HG02798 (cell line): ENCODE measurements at regions not wholly inside any gene's neighbourhood (a gene's known extent, or its start where the extent isn't known, plus 50 kb on each side); places are given as distances from the start of the nearest gene placed in this dataset.

Experiments used
- ATAC-seq: cut with Tn5 transposase; IDR thresholded peaks from one replicate; pipeline ENCODE4 v1.9.1; 2021; ENCODE audit warnings: mild to moderate bottlenecking; ENCODE audit not compliant: unreplicated experiment, poor library complexity

DNA sequence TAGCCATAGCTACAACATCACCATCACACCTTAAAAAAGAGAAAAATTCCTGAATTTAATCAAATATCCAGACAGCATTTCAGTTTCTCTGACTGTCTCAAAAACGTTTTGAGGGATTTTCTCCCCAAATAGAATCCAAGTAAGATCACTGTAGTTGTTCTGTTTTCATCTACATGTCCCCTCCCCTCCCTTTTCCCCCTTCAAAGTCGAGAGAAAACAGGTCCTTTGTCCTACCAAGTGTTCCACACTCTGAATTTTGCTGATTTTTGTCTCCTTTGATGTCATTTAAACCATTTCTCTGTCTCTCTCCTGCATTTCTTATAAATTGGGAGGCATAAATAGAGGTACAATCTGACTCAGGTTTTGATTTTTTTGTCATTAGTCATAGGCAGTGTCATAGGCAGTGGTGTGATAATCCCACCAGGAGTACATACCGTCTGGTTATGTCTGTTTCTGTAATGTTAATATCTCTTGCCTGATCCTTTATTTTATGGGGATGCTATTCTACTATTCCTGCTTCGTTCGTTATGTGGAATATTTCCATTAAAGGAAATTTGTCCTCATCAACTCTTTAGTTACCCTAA lies 348.6 kb downstream of the PTTG2 start:
- ATAC-seq = no peak

DNA sequence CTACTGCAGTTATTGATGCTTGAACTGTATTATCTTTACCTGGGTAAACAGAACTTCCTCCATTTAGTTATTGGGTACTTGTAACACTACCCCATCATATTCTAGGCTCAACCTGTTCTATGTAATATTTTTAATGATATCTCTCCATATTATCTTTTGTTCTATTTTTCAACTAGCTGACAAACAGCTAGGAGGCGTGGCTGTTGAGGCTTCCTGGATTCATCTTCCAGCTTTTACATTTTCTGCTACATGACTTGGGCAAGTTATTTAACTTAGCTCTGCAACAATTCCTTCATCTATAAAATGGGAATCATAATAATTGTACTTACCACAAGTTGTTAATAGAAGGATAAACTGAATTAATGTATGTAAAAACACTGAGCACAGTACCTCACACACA lies 349.3 kb downstream of the PTTG2 start:
- no peak for ATAC-seq

DNA sequence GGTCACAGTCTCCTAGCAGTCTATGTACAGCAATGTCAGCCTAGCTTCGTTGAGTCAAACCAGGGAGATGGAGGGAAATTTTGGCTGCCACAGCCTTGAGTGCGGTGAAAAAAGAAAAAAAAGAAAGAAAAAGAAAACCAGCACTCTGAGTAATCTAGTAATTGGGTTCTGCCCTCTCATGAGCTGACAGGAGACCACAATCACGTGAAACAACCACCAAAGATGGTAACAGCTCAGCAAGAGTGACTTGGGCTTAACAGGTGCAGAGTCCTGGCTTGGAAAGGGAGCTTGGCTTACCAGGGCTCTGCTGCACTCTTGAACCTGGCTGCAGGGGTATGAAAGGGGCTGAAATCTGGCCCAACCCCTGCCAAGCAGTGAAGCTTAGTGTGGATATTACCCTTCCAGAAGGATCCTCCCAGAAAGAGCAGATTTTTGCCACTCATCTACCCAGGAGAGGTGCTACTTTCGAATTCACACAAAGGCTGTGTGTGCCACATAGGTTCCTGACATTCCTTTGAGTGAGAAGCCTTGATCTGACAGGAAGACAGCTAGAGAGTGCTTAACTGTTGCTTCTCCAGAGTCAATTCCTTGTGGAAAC lies 350.3 kb downstream of the PTTG2 start:
- peak; percentile 94 for ATAC-seq

DNA sequence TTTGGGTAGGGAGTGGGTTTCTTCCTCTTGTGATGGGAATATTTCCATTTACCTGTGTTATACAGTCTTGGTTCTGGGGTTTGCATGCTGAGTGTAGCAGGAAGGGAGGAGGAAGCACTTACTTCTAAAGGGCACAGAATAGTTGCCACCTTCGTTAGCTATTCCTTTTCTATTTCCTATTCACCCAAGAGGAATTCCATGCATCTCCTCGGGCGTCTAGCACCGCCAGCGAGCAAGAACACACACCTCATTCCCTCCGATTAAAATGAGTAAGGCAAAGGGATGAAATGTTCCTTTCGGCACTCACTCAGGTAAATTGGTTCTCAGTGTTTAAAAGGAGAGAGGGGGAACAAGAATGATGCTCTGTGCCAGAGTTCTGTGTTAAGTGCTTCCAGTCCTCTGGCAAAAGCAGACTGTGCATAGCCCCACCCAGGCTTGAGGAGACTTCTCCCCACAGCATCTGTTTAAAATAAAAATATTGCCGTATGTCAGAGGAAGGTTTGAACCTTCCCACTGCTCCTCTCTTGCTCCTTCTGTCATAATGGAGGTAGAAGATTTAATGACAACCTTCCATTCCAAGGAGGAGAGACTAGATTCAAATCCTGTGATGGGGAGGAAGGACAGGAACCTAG lies 351.4 kb downstream of the PTTG2 start:
- no peak for ATAC-seq

DNA sequence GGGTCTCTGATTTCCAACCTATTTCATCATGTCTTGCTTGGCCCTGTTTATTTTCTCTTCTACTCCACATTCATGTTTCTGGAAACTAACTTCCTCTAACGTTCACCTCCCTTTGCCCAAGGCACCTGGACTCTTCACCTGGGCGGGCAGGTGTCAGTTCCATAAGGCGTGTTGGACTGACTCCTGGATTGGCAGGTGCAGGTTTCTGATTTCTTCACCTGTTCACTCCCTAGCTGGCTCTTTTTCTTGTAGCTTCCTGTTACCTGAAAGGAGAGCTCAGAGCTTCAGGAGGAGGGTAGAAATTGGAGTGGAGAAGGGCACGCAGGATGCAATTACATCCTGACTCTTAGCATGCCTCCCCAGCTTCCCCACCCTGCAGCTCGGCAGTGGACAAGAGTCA lies 350.8 kb upstream of the KLF3 start:
- ATAC-seq = no peak

DNA sequence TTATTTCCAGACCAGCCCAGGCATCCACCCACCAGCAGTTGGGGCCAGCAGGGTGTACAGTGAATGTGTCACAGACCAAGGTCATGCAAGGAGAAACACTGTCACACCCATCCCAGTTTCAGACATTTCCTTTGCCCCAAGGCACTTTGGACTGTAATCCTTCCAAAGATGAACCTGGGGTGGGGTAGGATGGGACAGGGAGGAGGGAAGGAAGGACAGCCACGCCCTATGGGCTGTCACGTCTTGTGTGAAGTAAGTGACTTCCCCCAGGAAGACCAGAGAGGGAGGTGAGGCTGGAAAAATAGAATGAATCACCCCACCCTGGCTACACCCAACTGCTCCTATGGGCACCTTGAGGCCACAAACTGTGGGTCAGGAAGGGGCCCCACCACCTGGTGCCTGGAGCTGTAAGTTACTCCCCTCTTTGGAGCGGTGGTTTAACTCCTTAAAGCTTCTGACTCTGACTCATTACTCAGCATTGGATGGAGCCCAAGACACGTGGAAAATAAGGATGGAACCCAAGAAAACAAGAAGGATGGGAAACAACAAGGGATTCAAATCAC lies 349.9 kb upstream of the KLF3 start:
- no peak for ATAC-seq

DNA sequence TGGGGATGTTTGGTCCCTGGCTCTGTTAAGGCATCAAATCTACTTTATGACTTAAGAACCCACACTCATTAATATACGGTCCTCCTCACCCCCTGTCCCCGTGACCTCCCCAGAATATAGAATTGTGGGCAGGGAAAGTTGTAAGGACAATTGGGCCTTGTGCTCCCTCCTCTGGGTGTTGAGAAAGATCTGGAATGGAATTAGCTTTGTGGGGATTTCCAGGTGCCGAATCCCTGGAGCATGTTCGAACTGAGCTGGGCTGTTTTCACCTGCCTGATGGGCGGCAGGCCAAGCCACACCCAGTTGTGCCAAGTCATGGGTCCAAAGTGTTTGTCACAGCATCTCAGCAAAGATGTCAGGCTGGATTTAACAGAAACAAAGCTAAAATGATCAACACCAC lies 349.3 kb upstream of the KLF3 start:
- no peak for ATAC-seq

DNA sequence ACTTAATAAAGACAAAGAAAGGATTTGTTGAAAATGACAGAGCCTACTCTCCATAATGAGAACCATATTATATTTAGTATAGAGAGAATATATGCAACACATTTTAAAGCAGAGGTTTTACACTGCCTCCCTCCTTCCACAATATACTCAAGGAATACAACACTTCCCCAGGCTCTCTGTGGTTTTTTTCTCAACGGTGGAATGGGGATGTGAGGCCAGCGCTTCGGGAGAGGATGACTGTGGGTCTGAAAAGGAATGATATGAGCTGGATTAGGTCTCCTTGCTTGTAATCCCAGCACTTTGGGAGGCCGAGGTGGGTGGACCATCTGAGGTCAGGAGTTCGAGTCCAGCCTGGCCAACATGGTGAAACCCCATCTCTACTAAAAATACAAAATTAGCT lies 348.7 kb upstream of the KLF3 start:
- ATAC-seq = no peak

DNA sequence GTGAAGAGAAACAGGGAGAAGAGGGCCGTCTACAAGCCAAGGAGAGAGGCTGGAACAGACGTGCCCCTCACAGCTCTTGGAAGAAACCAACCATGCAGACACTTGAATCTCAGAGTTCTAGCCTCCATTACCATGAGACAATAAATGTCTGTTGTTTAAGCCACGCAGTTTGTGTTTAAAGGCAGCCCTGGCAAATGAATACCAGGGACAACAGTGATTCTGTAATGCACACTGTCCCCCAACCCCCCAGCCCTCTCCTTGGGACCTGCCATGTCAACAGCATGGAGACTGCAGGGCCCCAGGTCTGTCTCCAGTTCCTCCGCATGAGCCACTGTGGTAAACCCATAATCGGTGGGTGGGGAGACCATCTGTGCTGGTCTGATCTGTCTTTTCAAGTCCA lies 348.0 kb upstream of the KLF3 start:
- ATAC-seq = no peak

DNA sequence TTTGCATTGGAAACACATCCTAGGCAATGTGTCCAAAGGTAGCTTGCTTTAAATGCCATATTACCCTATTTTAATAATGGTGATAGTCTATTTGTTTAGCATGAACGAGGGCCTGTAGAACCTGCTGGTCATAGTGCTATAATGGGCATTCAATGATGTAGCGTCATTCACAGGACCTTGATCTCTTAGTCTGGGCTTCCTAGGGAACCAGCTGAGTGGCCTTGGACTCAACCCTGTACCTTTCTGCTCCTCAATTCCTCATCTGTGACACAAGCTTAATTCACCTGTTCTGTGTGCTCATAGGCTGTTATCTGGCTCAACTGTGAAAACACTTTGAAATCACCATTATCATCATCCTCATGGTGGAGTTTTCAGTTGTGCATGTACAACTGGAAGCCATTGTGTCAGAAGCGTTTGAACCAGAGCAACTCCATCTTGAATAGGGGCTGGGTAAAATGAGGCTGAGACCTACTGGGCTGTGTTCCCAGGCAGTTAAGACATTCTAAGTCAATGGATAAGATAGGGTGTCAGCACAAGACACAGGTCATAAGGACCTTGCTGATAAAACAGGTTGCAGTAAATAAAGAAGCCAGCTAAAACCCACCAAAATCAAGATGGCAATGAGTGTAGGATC lies 346.8 kb upstream of the KLF3 start:
- ATAC-seq = no peak

DNA sequence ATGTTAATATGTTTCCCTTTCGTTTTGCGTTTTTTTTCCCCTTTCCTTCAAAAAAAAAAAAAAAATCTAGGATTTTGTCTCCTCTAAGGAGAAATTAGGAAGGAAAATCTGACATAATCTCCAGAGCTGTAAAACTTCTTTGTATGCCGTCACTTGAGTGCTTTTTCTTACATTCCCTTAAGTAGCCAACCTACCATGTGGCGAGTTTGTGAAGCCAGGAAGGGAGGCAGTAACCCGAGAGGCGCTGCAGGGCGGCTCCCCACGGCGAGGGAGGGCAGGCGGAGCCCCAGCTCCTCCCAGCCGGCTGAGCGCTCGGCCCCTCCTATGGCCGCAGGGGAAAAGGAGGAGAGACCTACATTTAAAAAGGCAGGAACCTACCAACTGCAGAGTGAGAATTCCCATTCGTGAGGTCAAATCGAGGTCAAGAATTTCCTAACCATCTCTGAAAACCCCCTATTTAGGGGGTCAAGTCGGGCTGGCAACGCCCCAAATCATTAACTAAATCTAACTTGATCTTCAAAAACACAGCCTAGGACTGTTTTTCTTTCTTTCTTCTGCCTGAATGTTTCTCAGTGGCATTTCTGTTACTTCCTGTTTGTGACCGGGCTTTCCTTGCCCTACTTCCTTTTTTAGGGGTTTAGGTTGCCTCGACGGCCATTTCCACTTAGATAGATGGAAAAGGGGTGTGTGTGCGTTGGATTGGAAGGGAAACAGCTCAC lies 345.1 kb upstream of the KLF3 start:
- ATAC-seq = peak; percentile 96

DNA sequence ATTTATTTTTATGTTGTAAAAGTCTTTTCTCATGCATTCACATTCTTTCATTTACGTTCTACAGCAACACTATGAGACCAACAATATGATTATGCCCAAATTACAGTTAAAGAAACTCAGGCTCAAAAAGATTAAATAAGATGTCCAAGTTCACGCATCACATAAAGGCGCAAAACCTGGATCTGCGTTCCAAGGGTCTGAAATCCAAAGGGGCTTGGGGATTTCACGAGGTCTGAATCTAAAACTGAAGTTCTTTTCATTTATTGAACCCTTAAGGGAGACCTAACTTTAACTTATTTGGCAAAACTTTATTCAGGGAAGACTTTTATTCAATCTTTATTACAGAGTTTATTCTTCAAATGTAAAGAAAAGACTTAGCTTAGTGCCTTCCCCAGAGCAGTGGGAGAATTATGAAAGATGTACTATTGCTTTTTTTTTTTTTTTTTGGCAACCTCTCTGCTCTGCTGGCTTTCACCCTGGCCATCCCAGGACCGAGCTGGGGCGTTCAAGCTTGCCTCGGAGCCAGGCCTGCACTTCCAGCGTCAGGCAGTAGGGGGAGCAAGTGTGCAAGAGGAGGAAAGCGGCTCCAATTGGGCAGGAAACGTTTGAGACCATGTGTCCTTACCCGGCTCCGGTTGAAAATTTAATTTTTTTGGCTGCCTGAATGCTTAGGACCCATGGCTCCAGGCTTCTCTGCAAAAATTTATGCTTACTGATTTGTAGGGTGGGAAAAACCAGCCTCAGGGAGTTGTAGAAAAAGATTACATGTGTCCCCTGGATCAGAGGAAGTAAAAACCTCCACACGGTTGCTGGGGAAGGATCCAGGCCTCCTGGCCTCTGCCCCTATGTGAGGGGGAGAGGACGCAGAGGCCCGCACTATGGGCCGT lies 344.3 kb upstream of the KLF3 start:
- peak; percentile 60 for ATAC-seq

DNA sequence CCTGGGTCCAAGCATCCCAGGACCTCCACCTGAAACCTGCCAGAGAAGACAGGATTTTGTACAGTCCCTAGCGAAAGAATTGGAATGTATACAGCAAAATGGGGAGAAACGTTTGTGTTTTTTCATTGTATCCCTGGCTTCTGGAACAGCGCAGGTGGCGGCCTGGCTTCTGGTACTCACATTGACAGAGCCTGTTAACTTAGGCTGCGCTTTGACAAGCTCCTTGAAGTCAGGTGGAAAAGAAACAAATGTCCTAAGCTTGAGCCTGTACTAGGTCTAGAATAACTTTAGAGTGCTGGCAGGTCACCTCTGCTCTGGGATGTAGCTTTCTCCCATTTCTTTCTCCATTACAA lies 343.7 kb upstream of the KLF3 start:
- ATAC-seq = no peak

DNA sequence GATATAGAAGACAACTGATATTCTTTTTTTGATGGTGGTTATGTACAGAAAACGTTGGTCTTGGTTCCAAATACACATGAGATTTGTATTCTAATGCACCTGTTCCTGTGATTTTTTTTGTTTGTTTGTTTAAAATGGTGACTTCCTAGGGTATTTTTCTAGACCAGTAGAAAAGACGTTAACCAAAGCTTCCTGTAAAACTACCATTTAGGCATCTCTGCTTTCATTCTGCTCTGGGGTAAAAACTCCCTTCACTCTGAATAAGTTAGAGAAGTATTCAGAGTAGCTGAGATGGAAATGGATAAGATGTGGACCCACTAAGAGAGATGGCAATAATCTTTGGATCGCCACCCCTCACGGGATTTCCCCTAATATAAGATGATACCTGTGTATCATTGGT lies 343.2 kb upstream of the KLF3 start:
- ATAC-seq = no peak

DNA sequence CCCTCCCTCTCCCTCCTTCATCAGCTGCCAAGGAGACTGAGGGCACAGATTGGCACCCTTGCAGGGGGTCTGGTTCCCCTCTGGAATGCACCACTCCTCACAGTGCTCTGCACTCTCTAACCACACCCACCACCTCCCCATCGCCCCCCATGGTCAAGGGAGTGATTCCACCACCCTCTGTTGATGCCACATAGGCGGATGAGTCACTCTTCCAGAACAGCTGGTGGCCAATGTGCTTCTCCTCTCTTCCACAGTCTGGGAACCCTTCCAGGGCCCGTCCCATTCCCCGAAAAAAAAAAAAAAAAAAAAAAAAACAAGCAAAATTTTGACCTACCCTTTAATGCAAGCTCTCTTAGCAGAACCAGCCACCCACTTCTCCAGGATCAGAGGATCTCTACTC lies 341.3 kb upstream of the KLF3 start:
- ATAC-seq = no peak

DNA sequence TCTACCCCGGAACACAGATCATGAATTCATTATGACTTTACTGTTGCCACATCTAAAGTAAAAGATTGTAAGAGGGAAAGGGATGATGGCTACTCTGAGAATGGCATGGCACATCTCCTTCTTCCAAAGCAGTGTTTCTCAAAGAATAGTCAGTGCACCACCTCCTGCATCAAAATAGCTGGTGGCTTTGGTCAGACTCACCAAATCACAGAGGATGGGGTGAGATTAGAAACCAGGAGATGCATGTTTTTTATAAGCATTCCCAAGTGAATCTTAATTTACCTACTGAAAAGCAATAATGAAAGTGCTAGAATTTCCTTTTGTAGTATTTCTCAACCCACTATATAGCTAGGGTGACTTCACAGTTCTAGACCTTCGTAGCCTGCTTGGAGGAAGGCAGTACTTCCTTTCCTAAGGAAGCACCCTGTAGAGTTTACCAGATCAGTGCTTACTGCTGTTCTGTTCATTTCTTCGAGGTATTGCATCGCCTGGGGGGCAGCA lies 340.8 kb upstream of the KLF3 start:
- no peak for ATAC-seq

DNA sequence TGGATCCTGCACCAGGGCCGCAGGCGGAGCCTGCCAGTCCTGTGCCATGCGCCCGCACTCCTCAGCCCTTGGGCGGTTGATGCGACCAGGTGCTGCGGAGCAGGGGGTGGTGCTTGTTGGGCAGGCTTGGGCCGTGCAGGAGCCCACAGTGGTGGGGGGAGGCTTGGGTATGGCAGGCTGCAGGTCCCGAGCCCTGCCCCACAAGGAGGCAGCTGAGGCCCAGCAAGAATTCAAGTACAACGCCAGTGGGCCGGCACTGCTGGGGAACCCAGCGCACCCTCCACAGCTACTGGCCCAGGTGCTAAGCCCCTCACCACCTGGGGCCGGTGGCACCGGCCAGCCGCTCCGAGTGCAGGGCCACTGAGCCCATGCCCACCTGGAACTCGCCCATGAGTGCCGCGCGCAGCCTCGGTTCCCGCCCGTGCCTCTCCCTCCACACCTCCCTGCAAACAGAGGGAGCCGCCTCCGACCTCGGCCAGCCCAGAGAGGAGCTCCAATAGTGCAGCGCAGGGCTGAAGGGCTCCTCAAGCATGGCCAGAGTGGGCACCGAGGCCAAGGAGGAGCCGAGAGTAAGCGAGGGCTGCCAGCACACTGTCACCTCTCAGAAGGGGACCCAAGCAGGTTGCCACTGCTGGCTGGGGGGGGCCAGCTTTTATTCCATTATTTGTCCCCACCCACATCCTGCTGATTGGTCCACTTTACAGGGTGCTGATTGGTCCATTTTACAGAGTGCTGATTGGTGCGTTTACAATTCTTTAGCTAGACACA lies 339.0 kb upstream of the KLF3 start:
- ATAC-seq = no peak

DNA sequence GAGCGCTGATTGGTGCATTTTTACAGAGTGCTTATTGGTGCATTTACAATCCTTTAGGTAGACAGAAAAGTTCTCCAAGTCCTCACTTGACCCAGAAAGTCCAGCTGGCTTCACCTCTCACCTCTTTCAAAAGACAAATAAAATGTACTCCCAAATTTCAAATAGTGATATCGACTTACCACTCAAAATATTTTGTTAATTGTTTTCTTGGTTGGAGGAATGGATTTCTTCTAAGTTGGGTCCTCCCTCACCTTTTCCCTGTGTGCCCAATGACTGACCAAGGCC lies 338.4 kb upstream of the KLF3 start:
- ATAC-seq = no peak

DNA sequence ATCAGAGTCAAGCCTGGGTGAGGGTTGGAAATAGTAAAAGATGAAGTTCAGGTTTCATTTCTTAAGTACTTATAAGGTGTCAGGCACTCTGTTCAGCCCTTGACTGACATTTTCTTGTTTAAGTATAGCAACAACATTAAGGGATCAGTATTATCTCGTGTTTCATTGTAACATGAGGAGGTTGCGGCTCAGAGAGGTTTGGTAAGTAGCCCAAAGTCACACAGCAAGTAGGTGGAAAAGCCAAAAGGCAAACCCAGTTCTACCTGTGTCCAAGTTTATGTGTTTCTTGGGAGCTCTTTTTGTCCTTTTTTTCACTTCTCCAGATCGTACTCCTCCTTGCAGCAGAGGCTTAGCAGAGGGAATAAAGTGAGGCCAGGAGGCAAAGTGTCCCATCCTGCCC lies 337.5 kb upstream of the KLF3 start:
- ATAC-seq = no peak
